ENCODE measurements at regions not wholly inside any gene's neighbourhood (a gene's known extent, or its start where the extent isn't known, plus 50 kb on each side); places are given as distances from the start of the nearest gene placed in this dataset.
A peak's percentile ranks its signal among the peaks of the same experiment; 100 is the strongest.
"Not testable (repeated sequence)": the region's sequence is repeated elsewhere in the genome, so short reads cannot be mapped to it uniquely, and the experiment has no call there.

GRCh38 chr4:184907810-184908209 lies 82.0 kb upstream of the ACSL1 start:
- DNase-seq, result no peak

- DNase-seq, result no peak
These were observed 85.5 kb upstream of the ACSL1 start for GRCh38 chr4:184911310-184911709.

GRCh38 chr4:184913356-184914143 lies 87.8 kb upstream of the ACSL1 start:
- DNase-seq, result no peak

GRCh38 chr4:184918799-184919198 lies 93.0 kb upstream of the ACSL1 start:
- DNase-seq, result not testable (repeated sequence)

GRCh38 chr4:184921456-184921855 lies 95.7 kb upstream of the ACSL1 start:
- no peak for DNase-seq

GRCh38 chr4:184922301-184922700 lies 96.0 kb upstream of the HELT start:
- DNase-seq, result no peak

GRCh38 chr4:184924516-184924915 lies 93.8 kb upstream of the HELT start:
- DNase-seq, result no peak

- no peak for DNase-seq
These were observed 88.8 kb upstream of the HELT start for GRCh38 chr4:184929476-184929875.

GRCh38 chr4:184930026-184930425 lies 88.3 kb upstream of the HELT start:
- DNase-seq, result no peak

- peak; percentile 1 for DNase-seq
These were observed 85.9 kb upstream of the HELT start for GRCh38 chr4:184932343-184932742.

GRCh38 chr4:184933311-184933710 lies 85.0 kb upstream of the HELT start:
- DNase-seq, result no peak

- DNase-seq, result peak; percentile 70
These were observed 84.1 kb upstream of the HELT start for GRCh38 chr4:184934184-184934583.

GRCh38 chr4:184934961-184935360 lies 83.3 kb upstream of the HELT start:
- DNase-seq, result no peak

GRCh38 chr4:184936071-184936470 lies 82.2 kb upstream of the HELT start:
- no peak for DNase-seq

- no peak for DNase-seq
These were observed 81.1 kb upstream of the HELT start for GRCh38 chr4:184937030-184937710.

GRCh38 chr4:184937745-184938144 lies 80.5 kb upstream of the HELT start:
- no peak for DNase-seq

GRCh38 chr4:184938871-184939270 lies 79.4 kb upstream of the HELT start:
- no peak for DNase-seq

GRCh38 chr4:184939978-184940377 lies 78.3 kb upstream of the HELT start:
- DNase-seq, result no peak

GRCh38 chr4:184940500-184940899 lies 77.8 kb upstream of the HELT start:
- no peak for DNase-seq

GRCh38 chr4:184941671-184942418 lies 76.4 kb upstream of the HELT start:
- no peak for DNase-seq

- no peak for DNase-seq
These were observed 75.6 kb upstream of the HELT start for GRCh38 chr4:184942444-184943425.

- DNase-seq, result no peak
These were observed 69.3 kb upstream of the HELT start for GRCh38 chr4:184949020-184949419.
